GM12892 (cell line): ENCODE measurements at regions not wholly inside any gene's neighbourhood (a gene's known extent, or its start where the extent isn't known, plus 50 kb on each side); places are given as distances from the start of the nearest gene placed in this dataset.

Experiments
- DNase-seq: peaks from one replicate; pipeline ENCODE4 v3.0.0; 2011; ENCODE audit not compliant: insufficient read length
- FAIRE-seq: peaks from 2 replicates; lab custom pipeline; 2011; peaks lifted over from hg19 to GRCh38; lab: Jason Lieb, UNC
- POLR2A ChIP-seq: IDR thresholded peaks from 2 replicates; pipeline ENCODE4 v1.6.1; 2011; ENCODE audit warnings: low read depth, low read length, control low read depth
- POLR2AphosphoS5 ChIP-seq: IDR thresholded peaks from 2 replicates; pipeline ENCODE4 v1.6.1; 2011; ENCODE audit warnings: low read depth, low read length, control low read depth
- TAF1 ChIP-seq: IDR thresholded peaks from 2 replicates; pipeline ENCODE4 v1.6.1; 2011; ENCODE audit warnings: low read depth, mild to moderate bottlenecking, control low read depth, low read length, borderline replicate concordance

DNA sequence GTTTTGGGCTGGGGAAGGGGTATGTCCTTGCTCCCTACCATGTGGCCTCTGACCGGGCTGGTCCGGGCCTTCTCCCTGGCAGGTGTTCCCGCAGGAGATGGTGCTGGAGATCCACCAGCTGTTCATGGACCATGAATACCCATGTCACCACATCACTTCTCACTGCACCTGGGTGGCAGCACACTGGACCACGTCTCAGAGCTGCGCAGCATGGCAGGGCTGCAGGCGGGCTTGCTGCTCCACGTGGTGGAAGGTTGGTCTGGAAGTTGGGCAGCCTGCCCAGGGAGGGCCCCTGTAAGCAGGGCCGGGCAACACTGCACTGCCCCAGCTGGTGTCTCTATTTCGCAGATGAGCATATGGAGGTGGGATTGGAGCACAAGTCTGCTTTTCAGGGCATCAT is 169.5 kb upstream of the ZNF267 start:
- FAIRE-seq (no peak), DNase-seq (no peak)
- TF ChIP-seq TAF1 (no peak), POLR2A (no peak), POLR2AphosphoS5 (no peak)

DNA sequence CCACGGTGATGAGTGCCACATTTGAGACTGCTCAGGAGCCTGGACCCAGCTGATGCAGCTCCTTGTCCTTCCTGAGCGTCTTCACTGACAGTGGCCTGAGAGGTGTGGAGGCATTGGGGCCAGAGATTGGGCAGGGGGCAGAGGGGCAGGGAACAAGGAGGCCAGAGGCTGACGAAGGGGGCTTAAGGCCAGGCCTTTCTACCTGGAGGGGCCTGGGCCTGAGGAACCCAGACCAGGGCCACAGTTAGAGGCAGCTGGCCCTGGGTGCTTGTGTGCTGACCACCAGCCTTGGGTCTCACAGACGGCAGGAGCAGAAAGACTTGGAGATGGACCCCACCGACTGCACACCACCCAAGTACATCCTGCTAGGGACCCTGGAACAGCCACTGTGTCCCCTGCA is 168.2 kb upstream of the ZNF267 start:
- no peak for TF ChIP-seq TAF1
- no peak for TF ChIP-seq POLR2AphosphoS5
- TF ChIP-seq POLR2A: no peak
- no peak for FAIRE-seq
- no peak for DNase-seq

DNA sequence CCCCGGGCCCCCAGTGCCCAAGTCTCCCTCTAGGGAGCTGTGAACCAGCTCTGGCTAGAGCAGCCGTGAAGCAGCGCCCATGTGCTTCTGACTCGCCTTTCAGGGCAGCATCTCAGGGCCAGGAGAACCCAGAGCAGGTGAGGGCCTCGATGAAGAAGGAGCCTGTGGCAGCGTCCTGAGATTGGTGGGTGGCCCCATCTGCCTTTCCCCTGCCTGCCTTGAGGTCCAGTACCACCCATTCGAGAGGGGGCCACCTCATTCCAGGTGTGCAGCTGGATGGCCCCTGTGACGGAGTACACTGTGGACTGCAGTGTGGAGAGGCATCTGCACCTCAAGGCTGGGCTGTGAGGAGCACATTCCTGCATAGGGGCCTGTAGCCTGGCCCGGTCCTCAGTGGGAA is 167.3 kb upstream of the ZNF267 start:
- TF ChIP-seq TAF1: no peak
- no peak for TF ChIP-seq POLR2AphosphoS5
- TF ChIP-seq POLR2A: no peak
- no peak for FAIRE-seq
- no peak for DNase-seq

DNA sequence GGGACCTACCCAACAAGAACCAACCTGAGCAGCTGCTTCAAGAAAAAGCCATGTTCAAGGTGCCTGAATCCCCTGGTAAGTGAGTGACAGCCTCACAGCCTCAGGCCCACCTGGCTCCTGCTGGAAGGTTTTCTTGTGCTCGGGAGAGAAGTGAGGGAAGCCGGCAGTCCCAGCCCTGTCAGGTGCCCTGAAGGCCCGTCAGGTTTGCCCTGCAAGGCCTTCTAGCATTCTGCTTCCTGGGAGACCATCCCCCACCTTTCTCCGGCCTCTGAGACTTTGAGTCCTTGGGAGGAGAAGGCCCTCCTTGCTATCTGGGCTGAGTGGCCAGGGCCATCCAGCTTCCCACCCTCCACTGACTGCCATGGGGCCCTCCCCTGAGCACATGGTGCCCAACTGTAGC is 166.7 kb upstream of the ZNF267 start:
- FAIRE-seq: no peak
- no peak for DNase-seq
- TF ChIP-seq POLR2AphosphoS5 (no peak), POLR2A (no peak), TAF1 (no peak)

DNA sequence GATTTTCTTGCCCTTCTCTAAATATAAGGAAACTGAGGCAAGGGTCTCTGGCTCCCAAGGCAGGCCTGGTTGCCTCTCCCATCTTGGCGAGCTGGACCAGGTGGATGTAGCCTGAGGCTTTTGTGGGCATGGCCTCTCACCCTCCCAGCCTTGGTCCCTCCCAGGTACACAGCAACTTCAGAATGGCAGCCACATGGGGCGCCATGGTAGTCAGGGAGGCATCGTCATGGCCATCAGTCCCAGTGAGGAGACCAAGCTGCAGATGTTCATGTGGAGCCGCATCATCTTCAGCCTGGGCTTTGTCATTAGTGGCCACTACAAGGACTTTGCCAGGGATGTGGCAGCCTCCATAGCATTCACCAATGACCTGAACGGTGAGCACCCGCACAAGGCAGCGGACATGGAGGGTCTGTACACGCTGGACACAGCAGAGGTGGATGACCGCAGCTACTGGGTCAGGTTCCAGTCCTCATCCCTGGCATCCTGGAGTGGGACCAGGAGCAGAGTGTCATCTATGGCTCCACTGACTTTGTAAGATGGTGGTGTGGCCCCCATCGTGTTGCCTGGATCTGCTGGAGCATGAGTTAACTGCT is 165.8 kb upstream of the ZNF267 start:
- no peak for FAIRE-seq
- no peak for DNase-seq
- TF ChIP-seq TAF1: no peak
- no peak for TF ChIP-seq POLR2A
- no peak for TF ChIP-seq POLR2AphosphoS5

DNA sequence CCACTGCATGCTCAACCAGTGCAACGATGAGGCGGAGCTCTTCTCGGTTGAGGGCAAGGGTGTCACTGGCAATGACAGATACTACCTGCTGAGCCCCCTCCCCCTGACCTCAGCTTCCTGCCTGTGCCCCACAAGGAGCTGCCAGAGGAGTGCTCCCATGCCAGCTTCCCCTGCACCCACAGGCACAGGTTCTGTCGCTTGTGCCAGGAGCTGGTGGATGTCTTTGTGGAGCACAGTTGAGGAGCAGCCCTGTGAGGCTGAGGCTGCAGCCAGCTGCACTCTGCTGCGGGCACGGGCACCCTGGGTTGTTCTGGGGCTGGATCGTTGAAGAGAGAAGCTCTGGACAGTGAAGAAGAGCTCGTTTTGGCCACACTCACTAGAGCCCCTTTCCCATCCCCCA is 165.3 kb upstream of the ZNF267 start:
- TF ChIP-seq TAF1 (no peak), POLR2AphosphoS5 (no peak), POLR2A (no peak)
- DNase-seq (no peak), FAIRE-seq (no peak)

DNA sequence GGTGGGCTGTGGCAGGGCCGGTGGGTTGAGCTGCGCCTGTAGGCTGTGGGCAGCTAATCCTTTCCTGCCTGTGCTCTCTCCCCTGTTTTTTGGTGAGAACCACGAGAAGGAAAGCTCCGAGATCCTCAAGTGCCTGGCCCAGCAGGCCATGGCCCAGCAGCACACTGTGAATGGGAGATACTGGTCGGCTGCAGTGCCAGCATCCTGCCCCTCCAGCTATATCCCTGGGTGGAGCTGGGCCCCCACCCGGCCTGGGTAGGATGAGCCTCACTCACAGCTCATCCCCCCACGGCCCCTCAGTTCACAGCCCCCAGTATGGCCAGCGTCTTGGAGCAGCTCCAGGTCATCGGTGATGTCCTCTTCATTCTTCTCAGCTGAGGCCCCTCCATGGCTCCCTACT is 164.4 kb upstream of the ZNF267 start:
- DNase-seq (no peak), FAIRE-seq (no peak)
- TF ChIP-seq TAF1 (no peak), POLR2AphosphoS5 (no peak), POLR2A (no peak)

DNA sequence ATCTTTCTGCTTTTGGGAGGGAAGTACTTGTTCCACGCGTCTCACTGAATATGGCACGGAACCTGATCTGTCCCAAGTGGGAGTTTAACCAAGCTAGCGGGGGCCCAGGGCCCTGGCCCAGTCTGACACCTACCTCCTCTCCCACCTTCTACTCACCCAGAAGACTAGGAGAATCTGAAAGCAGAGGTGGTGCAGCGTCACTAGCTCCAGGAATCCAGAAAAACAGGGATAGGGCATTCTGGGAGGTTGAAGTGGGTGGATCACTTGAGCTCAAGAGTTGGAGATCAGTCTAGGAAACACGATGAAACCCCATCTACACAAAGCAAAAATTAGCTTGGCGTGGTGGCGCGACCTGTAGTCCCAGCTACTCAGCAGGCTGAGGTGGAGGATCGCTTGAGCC is 163.5 kb upstream of the ZNF267 start:
- no peak for DNase-seq
- TF ChIP-seq POLR2AphosphoS5 (no peak), TAF1 (no peak), POLR2A (no peak)
- no peak for FAIRE-seq

DNA sequence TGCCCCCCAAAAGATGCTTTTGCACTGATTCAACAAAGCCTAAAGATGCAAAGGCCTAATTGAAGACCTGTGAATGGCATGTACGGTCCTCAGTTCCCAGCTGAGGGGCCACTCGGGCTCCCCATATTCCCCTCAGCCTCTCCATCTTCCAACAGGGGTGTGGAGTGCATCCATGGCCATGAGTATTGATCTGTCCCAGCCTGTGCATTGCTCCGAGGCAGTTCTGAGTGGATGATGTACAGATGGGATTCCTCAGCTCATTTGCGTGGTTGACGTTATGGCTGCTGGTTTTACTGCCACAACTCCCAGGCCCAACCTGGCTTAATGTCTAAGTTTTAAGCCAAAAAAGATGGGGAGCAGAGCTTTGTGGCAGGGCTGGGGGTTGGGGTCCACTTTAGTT is 162.7 kb upstream of the ZNF267 start:
- FAIRE-seq (no peak), DNase-seq (no peak)
- TF ChIP-seq POLR2A (no peak), POLR2AphosphoS5 (no peak), TAF1 (no peak)

DNA sequence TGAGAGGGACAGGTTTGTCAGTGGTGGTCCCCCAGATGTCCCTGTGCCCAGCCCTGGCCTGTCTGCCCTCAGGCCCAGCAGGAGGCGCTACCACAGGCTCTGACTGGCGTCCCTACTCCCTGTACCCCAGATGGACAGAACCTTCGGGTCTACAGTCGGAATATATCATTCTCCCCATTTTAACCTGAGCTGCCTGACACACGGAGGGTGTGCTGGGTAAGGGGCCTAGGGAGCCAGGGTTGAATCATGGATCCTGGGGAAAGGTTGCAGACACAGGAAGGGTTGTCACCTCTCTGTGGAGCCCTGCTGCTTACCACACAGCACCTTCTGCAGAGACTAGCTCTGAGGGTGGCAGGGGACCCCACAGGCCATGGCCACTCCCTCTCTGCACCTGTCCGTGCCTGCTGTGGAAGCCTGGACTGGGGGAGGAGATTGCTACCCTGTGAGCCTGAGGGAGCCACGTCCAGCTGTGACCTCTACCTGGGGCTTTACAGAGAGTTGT is 162.2 kb upstream of the ZNF267 start:
- DNase-seq: no peak
- no peak for FAIRE-seq
- TF ChIP-seq TAF1: no peak
- TF ChIP-seq POLR2A: no peak
- no peak for TF ChIP-seq POLR2AphosphoS5

DNA sequence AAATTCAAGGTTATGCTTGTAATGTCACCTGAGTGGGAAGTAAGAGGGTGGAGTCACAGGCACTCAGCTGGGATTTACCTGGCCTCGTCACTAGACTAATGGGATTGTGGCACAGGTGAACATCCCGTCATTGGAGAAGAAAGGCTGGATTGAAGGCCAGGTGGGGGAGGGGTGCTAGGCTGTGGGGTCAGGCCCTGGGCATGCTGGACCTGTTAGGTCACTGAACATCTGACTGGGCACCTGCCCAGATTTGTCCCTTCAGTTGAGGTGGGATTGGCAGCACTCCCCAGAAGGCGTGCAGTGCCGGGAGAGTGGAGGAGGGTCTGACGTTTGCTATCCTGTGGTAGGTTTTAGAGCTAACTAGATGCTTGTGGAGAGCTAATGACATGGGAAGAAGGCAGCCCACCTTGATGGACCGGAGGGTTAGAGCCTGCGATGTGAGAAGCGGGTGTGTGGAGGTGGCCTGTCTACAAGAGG is 161.5 kb upstream of the ZNF267 start:
- DNase-seq (no peak), FAIRE-seq (no peak)
- TF ChIP-seq TAF1: no peak
- TF ChIP-seq POLR2AphosphoS5: no peak
- no peak for TF ChIP-seq POLR2A

DNA sequence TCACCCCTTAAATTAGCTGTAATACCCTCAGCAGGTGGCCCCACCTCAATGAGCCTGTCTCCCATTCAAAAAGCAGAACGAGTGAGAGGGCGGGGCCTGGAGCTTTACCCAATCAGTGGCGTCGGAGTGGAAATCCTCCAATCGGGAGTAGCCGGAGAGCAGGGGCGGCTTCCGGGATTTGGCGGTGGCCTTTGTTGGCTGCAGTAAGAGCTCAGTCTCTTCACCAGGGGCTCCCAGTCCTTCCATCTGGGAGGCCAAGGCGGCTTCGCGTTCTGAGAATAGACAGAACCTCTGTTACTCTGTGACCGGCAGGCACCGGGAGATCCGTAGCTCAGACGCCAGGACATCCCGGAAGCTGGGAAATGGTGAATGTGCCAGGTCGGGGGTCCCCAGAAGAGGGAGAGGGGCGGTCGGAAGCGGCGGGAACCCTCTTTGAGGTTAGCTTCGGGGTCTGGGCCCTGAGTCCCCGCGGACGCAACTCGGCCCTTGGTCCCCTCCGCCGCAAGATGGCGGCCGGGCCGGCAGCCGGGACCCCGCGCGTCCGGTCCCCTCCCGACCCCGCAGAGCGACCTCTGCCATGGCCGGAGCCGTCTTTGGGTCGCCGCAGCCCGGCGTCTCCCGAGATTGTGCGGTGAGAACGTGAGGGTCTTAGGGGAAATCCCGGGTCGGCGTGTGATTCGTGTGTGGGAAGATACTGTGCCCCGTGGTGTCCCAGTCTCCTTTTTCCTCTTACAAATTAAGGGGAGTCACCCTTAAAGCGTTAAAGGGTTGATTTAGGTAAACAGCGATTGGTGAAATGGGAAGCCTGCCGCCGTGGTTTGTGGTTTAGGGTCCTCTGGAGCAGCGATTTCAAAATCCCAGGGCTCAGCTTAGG is 160.3 kb upstream of the ZNF267 start:
- peak; percentile 85 for DNase-seq
- FAIRE-seq: peak; percentile 82
- TF ChIP-seq POLR2AphosphoS5: peak; percentile 98
- peak; percentile 98 for TF ChIP-seq POLR2A
- TF ChIP-seq TAF1: peak; percentile 97
